Non-pigmented ciliary epithelial cell (primary cell): ENCODE measurements at regions not wholly inside any gene's neighbourhood (a gene's known extent, or its start where the extent isn't known, plus 50 kb on each side); places are given as distances from the start of the nearest gene placed in this dataset.
"Not testable (repeated sequence)": the region's sequence is repeated elsewhere in the genome, so short reads cannot be mapped to it uniquely, and the experiment has no call there.

Experiments
- DNase-seq: peaks from one replicate; pipeline ENCODE4 v3.0.0-alpha.2; 2010; ENCODE audit warnings: low read depth

- DNase-seq: no peak
These were observed 60.3 kb upstream of the GPC1 start for GRCh38 chr2:240375024-240375645.

GRCh38 chr2:240376739-240377138 is 58.7 kb upstream of the GPC1 start:
- no peak for DNase-seq

GRCh38 chr2:240377366-240377765 is 58.1 kb upstream of the GPC1 start:
- no peak for DNase-seq

DNA sequence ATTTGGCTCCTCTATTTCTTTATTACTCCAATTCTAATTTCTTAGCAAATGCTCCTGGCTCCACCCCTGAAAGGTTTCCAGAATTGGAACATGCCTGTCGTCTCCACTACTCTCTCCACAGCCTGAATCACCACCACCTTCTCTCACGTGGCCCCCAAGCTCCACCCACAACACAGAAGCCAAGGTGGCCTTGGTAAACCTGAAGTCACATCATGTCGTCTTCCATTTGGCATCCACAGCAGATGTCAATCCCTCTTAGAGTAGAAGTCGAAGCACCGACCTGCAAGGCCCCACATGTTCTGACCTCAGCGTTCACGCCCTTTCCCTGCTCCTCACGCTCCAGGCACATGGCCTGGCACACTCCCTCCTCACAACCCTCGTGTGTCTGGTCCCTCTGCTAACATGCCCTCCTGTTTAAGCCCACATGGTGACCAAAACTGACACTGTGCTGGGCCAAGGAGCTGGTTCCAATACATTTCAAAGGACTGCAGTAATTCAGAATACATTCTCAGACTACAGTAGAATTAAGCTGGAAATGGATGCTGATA is 56.3 kb upstream of the GPC1 start:
- no peak for DNase-seq

DNA sequence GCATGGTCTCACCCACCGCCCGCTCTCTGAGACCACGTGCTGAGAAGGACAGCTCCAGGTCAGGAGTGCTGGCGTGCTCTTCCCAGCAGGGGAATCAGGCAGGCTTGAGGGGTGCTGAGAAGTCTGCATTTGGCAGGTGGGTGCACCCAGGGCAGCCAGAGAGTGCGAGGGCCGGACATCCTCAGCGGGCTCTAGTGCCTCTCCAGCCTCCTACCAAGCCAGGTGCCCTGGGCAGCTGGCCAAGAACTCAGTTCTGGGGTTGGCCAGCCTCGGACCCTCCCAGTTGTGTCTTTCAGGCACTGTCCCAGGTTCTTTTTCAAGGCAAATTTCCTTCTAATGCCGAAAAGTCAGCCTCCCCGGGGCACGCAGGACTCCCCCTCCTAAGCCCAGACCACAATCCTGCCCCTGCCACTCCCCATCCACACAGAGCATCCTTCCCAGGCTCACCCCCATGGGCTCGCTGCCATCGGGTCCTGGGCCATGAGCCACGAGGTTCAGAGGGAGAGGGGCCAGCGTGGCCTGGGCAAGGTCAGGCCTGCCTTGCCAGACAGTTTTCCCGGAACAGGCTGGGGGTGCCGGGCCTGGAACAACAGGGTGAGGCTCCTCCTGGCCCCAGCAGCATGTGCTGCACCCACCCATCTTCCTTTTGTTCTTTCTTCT is 52.2 kb upstream of the GPC1 start:
- DNase-seq: no peak

DNA sequence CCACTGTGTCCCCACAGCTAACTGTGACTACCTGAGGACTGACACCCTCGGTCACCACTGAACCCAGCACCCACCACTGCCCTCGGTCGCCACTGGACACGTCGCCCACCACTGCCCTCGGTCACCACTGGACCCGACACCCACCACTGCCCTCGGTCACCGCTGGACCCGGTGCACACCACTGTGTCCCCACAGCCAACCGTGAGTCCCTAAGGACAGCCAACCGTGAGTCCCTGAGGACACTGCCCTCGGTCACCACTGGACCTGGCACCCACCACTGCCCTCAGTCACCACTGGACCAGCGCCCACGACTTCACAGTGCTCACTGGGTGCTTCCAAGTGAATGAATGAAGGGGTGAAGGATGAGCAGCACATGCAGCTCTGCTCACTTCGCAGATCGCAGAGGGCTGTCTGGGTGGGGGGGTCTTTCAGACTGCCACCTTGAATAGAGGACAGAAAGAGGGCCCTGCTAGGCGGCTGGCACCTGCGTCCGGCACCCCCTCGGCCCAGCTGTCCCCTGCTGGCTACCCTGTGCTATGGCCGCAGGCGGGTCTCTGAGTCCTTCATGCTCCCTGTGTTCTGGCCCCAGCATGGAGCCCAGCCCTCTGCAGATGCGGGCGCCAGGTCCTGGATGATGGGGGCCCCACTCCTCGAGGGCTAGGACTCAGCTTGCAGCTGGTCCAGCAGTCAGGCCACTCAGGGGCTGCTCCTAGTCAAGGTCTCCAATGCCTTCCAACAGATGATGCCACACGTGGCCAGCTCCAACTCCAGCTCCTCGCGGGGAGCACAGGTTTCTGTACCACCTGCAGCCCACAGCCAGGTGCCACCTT is 51.4 kb upstream of the GPC1 start:
- no peak for DNase-seq

GRCh38 chr2:240384711-240385450 is 50.6 kb upstream of the GPC1 start:
- no peak for DNase-seq

GRCh38 chr2:240385451-240386161 is 49.9 kb upstream of the GPC1 start:
- not testable (repeated sequence) for DNase-seq
